ENCODE measurements at regions not wholly inside any gene's neighbourhood (a gene's known extent, or its start where the extent isn't known, plus 50 kb on each side); places are given as distances from the start of the nearest gene placed in this dataset.
"Not testable (repeated sequence)": the region's sequence is repeated elsewhere in the genome, so short reads cannot be mapped to it uniquely, and the experiment has no call there.

DNA sequence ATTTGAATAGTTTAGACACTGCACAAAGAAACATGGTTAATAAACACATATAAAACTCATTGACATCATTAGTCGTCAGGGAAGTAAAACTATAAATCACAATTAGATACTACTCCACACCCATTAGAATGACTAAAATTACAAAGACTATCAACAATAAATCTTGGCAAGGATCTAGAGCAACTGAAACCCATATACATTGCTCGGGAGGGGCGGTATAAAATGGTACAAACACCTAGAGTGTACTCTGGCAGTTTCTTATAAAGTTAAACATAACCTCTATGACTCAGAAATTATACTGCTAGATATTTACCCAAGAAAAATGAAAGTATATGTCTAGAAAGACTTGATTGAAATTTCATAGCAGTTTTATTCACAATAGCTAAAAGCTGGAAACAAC, 434.2 kb downstream of the RWDD3 start:
- DNase-seq (ENCODE audit: low read depth, low spot score), result no peak

GRCh38 chr1:95669638-95670037, 435.6 kb downstream of the RWDD3 start:
- DNase-seq (ENCODE audit: low read depth, low spot score), result not testable (repeated sequence)

DNA sequence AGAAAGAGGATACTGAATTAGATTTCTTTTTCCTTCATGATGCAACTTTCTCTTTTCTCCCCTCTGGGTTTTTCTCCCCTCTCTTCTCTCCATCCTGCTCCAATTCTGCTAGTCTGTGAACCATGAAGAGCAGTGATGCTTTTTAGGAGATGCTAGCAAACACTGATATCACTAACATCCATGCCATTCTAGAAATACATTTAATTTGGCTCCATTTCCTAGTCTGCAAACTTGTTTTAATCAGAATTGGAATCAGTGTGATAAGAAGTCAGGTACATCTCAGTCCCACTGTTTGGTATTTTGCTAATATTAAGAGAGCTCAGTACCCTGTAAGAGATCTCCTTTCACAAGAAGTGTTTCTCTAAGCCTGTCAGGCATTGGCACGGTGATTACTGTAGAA, 437.1 kb downstream of the RWDD3 start:
- DNase-seq (ENCODE audit: low read depth, low spot score), result no peak

DNA sequence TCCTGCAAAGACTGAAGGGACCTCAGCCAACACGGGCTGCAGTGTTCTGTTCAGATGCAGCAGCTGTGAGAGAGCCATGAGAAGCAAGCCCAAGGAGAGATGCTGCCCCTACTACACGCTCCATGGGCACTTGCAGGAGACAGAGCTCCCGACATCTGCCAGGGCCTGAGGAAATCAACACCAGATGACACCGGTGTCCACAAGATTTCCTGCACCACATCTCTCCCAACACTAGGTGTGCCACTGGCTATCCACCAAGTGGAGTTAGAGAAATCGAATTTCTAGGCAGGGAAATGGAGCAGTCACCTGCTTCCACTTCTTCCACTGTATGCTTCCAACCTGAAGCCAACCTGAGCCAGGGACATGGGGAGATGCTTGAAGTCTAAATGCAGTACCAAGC, 445.3 kb downstream of the RWDD3 start:
- DNase-seq (ENCODE audit: low read depth, low spot score), result no peak

- no peak for DNase-seq (ENCODE audit: low read depth, low spot score)
Measured at GRCh38 chr1:95685081-95685480, 451.1 kb downstream of the RWDD3 start.

DNA sequence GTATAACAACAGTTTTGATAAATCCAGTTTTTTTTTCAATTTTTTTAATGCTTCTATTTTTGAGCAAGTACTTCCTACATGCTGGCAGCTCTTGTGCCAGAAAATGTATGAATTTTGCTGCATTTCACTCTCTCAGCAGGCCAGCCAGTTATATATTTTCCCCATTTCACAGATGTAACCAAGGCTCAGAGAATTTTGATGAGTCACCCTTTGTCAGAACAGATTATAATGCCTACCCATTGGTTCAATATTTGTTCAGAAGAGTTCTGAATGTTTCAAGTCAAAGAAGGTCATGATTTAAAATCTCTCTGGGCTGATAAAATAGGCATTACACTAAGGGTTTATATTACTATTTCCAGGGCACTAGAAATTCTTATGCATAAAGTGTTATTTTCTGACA, 452.2 kb downstream of the RWDD3 start:
- no peak for DNase-seq (ENCODE audit: low read depth, low spot score)

DNA sequence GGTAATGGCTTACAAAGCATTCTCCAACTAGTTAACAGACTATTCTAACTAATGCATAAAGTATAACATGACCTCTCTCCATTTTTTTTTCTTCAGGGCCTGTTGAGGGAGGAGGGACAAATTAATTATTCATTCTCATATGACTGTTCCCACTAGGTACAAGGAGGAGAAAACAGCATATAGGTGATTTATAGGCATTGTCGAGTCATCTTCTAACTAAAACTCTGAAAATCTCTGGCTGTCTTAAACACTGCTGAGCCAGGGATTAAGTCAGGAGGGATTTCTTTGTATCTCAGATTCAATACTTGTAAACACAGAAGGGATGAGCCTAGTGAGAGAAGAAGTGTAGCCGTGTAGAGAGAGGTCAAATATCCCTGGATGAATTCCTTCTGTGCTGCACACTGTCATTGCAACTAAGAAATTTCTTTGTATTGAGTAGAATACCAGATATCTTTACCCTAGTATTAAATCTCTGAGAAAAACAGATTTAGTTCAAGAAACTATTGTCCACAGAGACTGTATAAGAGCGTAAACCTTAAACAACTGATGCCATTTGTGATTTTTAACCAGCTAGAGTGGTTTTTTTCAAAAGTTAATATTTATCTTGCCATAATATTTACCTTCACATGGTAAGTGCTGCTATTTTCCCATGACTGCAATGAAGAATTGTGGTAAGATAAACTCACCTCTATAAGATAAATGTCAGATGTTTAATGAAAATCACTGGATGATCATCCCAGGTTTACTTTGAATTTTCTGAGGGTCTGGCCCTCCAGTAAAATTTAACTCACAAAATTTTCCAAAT, 465.3 kb downstream of the RWDD3 start:
- no peak for DNase-seq (ENCODE audit: low read depth, low spot score)

DNA sequence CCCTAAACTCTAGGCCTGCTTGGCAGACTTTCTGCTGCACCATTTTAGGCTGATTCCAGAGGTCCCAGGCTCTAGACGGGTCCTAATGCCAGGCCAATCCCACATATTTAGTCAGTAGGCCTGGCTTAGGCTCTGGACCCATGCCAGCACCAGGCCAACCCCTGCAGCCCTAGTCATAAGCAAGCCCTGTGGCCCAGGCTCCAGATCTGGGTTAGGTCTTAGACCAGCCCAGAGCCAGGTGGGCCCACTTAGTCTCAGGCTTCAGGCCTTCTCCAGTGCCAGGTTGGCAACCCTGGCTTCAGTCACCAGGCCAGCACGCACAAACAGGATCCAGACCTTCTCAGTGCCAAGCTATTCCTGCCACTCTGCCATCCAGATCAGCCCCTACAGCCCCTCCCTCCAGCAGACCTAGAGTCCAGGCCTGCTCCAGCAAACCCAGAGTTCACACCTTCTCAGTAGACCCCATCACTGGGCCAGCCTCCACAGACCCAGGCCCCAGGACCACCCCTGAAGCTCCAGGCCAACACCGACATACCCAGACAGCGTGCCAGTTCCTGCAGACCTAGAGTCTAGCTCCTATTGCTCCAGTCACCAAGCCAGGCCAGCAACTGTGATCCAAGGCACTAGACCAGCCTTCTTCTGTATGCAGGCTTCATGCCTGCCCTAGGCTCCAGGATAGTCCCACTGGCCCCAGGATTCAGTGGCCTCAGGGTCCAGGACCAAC, 467.6 kb downstream of the RWDD3 start:
- DNase-seq (ENCODE audit: low read depth, low spot score), result no peak

DNA sequence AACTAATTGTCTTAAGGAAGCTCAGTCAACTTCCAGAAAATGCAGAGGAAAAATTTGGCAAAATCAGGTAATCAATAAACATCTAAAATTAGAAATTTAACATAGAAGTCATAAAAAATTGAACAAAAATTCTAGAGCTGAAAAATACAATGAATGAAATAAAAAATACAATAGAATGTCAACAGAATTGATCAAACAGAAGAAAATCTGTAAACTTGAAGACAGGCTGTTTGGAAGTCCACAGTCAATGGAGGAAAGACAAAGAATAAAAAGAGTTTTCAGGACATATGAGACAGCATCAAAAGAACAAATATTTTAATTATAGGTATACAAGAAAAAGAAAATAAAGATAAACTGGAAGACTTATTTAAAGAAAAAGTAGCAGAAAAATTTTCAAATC, 469.0 kb downstream of the RWDD3 start:
- no peak for DNase-seq (ENCODE audit: low read depth, low spot score)

DNA sequence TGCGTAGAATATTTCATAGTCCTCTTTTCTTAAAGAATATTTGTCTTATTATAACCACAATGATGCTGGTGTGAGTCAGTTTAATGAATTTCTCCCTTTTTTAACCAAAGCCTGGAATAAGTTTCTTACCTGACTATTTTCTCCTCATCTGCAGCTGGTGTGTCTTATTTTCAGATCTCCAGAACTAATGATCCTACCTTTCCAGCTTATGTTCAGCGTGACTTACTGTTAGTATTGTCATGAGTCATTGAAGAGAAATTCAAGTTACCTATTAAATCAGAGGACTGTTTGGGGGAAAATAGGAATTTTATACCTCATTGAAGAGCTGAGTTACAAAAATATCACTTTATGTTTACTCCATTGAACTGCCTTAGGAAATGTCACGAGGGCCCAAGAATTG, 482.1 kb downstream of the RWDD3 start:
- DNase-seq (ENCODE audit: low read depth, low spot score), result no peak

DNA sequence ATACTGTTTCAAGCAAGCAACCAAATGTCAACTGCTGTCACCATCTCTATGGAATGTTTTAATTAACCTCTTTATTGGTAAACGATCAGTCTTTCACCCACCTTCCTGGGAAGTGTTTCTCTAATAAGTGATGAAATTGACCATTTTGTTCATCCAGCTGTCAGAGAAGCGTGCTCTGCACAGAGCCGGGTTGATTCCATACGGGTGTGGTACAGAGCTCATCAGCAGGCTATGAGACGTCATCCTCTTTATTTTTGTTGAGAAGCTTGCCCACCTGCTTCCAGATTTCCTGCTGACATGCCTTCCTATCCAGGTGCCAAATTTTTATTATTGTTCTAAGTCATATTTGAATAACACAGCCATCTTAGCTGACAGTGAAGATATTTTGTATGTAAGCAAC, 482.5 kb downstream of the RWDD3 start:
- no peak for DNase-seq (ENCODE audit: low read depth, low spot score)

GRCh38 chr1:95723346-95723745, 489.3 kb downstream of the RWDD3 start:
- no peak for DNase-seq (ENCODE audit: low read depth, low spot score)

DNA sequence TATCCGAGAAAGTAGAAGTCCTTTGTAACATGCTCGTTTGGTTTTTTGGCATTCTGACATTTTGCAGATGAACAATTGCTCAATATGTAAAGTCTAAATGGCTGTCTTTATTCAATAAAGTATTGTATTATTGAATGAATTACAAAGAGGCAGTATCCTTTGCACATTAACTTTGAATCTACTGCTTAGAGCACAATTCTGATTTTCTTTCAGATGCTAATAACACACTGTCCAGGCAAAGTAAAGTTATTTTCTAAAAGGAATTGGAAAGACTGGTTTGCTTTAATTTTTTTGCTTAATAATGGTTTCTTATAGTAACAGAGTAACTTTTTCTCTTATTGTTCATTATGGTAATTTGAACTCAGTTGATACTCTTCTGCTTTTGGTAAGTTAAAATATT, 494.8 kb downstream of the RWDD3 start:
- no peak for DNase-seq (ENCODE audit: low read depth, low spot score)

GRCh38 chr1:95730986-95731385, 497.0 kb downstream of the RWDD3 start:
- DNase-seq (ENCODE audit: low read depth, low spot score), result no peak

DNA sequence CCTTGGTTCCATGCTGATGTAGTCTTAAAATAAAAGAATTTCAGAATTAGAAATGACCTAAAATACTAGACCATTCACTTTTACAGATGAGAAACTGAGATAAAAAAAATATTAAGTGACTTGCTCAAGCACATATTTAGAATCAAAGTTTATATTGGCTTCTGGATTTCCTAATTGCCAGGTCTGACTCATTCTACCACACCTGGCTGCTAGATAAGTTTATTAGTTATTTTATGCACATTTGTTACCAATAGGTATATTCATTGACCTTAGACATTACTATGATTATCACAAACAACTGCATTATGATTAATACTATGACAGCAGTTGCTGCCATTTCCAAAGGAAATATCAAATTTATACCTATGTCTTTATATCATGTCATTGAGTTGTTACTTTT, 497.5 kb downstream of the RWDD3 start:
- DNase-seq (ENCODE audit: low read depth, low spot score), result no peak

DNA sequence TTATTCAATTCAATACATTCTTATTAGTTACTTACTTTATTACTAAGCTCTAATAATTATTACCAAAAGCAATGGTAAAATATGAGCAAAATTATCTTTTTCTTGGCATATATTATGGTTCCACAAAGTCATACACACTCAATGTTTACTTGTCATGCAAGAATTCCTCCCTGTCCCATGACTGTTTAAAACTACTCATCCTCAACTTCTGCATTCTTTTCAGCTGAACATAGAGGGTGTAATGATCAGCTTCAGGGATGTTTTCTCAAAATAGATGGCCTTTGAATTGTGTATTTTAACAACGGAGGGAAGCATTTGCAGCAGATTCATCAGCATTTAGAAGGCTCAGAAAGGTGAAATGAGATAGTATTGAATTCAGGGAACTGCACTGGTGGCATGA, 499.0 kb downstream of the RWDD3 start:
- DNase-seq (ENCODE audit: low read depth, low spot score), result no peak

DNA sequence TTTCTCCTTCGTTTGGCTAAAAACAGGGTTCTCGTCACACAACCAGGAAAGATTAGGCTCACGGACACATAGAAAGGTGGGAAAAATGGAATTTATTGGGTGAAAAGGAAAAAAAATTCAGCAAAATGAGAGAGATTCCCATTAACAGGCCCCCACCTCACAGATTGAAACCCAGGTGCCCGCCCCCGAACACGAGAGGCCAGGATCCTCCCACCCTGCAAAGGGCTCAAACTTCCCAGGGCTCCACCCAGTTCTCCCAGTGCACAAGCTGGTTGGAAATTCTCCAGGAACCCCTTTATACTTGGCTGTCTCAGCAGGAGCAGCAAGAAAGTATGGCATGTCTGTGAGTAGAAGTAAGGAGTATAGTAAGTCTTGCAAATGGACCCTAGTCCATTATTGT, 499.7 kb downstream of the RWDD3 start:
- no peak for DNase-seq (ENCODE audit: low read depth, low spot score)

DNA sequence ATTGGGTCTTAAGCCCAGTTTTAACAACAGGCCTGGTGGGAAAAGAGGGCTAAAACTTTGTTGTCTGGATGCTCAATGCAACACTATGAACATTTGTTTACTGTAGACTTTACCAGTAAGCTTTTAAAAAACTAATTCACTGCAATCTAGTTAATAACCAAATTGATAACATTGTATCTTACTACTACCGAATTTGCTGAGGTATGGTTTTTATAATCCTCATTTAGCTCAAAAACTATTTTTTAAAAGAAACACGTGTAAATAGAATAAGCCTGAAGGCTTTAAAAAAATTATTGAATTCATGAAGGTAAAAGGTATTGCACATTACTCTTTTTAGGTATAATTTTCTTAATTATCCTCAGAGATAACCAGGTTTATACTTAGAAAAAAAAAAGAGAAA, 500.6 kb downstream of the RWDD3 start:
- no peak for DNase-seq (ENCODE audit: low read depth, low spot score)

DNA sequence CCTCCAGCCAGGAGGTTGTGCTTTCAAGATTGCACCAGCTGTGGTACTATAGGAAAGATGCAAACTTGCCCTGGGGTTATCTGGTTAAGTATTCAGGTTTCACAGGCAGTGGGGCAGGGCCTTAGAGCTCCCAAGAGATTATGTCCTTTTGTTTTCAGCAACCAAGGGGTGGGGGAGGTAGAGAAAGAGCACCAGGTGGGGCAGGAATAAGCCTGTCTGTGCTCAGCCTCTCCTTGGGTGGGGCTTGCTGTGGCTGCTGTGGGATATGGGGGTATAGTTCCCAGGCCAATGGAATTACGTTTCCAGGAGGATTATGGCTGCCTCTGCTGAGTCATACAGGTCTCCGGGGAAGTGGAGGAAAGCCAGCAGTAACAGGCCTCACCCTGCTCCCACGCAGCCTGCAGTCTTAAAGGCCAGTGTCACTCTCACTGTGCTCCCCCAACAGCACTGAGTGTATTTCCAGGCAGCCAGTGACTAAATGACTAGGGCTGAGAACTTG, 508.6 kb downstream of the RWDD3 start:
- no peak for DNase-seq (ENCODE audit: low read depth, low spot score)

- no peak for DNase-seq (ENCODE audit: low read depth, low spot score)
Measured at GRCh38 chr1:95744731-95745130, 510.7 kb downstream of the RWDD3 start.

DNA sequence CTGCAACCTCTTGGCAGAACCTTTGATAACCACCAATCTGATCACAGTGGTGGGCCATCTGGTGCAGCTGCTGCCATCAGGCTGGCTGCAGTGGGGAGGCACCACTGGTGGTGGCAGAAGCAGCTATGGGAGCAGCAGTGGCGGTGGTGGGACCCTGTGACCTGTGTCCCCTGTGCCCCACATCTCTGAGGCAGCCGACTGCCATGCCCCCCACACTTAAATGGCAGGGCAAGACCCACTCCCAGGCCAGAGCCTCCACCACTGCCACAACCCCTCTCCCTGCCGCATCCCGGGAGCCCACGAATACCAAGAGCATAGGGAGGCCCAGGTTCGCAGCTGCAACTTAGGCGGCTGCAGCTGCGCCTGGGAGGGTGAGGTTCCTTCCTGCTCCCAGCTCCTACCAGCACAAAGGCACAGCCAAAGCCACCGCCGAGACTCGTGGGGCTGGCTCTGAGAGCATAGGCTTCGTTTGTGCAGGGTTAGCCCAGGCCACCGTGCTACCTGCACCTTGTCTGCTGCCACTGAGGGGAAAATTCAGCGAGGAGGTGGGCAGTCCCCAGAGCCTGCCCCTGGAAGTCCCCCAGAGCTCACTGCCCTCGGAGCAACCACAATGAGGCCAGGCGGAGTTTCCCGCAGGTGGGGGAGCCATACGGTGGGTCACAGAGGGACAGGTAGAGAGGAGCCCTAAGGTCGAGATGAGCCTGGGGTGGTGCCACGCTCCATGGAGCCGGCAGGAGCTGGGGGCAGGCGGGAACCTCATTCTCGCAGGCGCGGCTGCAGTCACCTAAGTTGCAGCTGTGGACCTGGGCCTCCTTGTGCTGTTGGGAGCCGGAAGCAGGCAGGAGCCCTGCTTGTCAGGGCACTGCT, 518.7 kb downstream of the RWDD3 start:
- DNase-seq (ENCODE audit: low read depth, low spot score), result no peak

GRCh38 chr1:95753382-95754016, 519.5 kb downstream of the RWDD3 start:
- DNase-seq (ENCODE audit: low read depth, low spot score), result no peak

Measured in smooth muscle cell of the brain vasculature (primary cell).